T-cell (primary cell): ENCODE measurements at regions not wholly inside any gene's neighbourhood (a gene's known extent, or its start where the extent isn't known, plus 50 kb on each side); places are given as distances from the start of the nearest gene placed in this dataset.

Experiments used
- ATAC-seq, 4 experiments: fragments of 200-7000 bp in 3 of 4; fragments of 150-1000 bp in 1 of 4; cut with Tn5 transposase; replicated peaks in 1 of 4; 1 replicate in 3 of 4; 2 replicates in 1 of 4; pipeline ENCODE4 v1.10.0; 2021; ENCODE audit warnings: moderate library complexity in 3 of 4, mild to moderate bottlenecking in 2 of 4, moderate number of reproducible peaks in 1 of 4
- CTCF ChIA-PET, 2 donors: fragments of 300-600 bp; sonication (Branson Sonifier 250); formaldehyde crosslinking; loops; one replicate each; lab custom pipeline; 2022; ENCODE audit warnings: antibody characterized with exemption in 2 of 2; lab: Charles Lee
- POLR2A ChIA-PET, 2 donors: fragments of 300-600 bp; sonication (Branson Sonifier 250); formaldehyde crosslinking; loops; one replicate each; lab custom pipeline; 2022; ENCODE audit warnings: antibody characterized with exemption in 2 of 2; lab: Charles Lee
- DNase-seq, 35 experiments: peaks; one replicate each; pipeline versions ENCODE4 v3.0.0 to v3.0.0-alpha.2; 2013 to 2023
- H3K27ac ChIP-seq: one replicate; pipeline ENCODE4 v1.5.1; 2013; ENCODE audit warnings: low read length
- H3K27me3 ChIP-seq, 2 experiments: replicated peaks in 1 of 2; 1 replicate in 1 of 2; 2 replicates in 1 of 2; pipeline versions ENCODE4 v1.6.1 to v1.7.0; 2013; ENCODE audit warnings: low read length in 1 of 2, mixed read lengths in 1 of 2; ENCODE audit not compliant: control insufficient read depth in 2 of 2, insufficient read depth in 2 of 2; ENCODE audit errors: extremely low read depth in 1 of 2
- H3K36me3 ChIP-seq, 2 donors: 1 replicate in 1 of 2; 2 replicates in 1 of 2; pipeline versions ENCODE4 v1.6.1 to v1.7.0; 2013; ENCODE audit warnings: low read length in 1 of 2; ENCODE audit not compliant: control insufficient read depth in 2 of 2, insufficient read depth in 1 of 2; ENCODE audit errors: extremely low read depth in 1 of 2
- H3K4me1 ChIP-seq, 2 experiments: 1 replicate in 1 of 2; 2 replicates in 1 of 2; pipeline versions ENCODE4 v1.6.1 to v1.7.0; 2013; ENCODE audit warnings: low read length in 2 of 2, mixed read lengths in 1 of 2; ENCODE audit not compliant: insufficient read depth in 2 of 2, control insufficient read depth in 1 of 2; ENCODE audit errors: extremely low read depth in 1 of 2
- H3K4me3 ChIP-seq, 2 donors: 1 replicate in 1 of 2; 2 replicates in 1 of 2; pipeline versions ENCODE4 v1.5.1 to v1.7.0; 2013; ENCODE audit warnings: mild to moderate bottlenecking in 2 of 2, low read length in 1 of 2, moderate library complexity in 1 of 2; ENCODE audit not compliant: control insufficient read depth in 1 of 2; ENCODE audit errors: extremely low read depth in 1 of 2
- H3K9me3 ChIP-seq: 2 replicates; pipeline ENCODE4 v1.7.0; 2013
- H3K27ac Mint-ChIP-seq, 2 donors: one replicate each; pipeline ENCODE4 v1.8.0; 2020 to 2021; ENCODE audit warnings: mild to moderate bottlenecking in 2 of 2, mixed read lengths in 2 of 2
- H3K27me3 Mint-ChIP-seq, 2 donors: one replicate each; pipeline ENCODE4 v1.8.0; 2021 to 2022; ENCODE audit warnings: mixed read lengths in 2 of 2
- H3K36me3 Mint-ChIP-seq: one replicate; pipeline ENCODE4 v1.8.0; 2021; ENCODE audit warnings: mixed read lengths
- H3K4me1 Mint-ChIP-seq, 3 donors: one replicate each; pipeline ENCODE4 v1.8.0; 2020 to 2022; ENCODE audit warnings: mixed read lengths in 3 of 3, mild to moderate bottlenecking in 1 of 3
- H3K4me3 Mint-ChIP-seq, 3 donors: one replicate each; pipeline ENCODE4 v1.8.0; 2020 to 2022; ENCODE audit warnings: mild to moderate bottlenecking in 3 of 3, mixed read lengths in 3 of 3, moderate library complexity in 3 of 3
- H3K9me3 Mint-ChIP-seq, 3 donors: one replicate each; pipeline ENCODE4 v1.8.0; 2020 to 2022; ENCODE audit warnings: mixed read lengths in 3 of 3
- WGBS: methylation state at CpG from one replicate; pipeline ENCODE4 v1.1.5; 2013; ENCODE audit warnings: missing lambda C conversion rate; ENCODE audit not compliant: insufficient coverage; 5-methylcytosine and 5-hydroxymethylcytosine counted together

DNA sequence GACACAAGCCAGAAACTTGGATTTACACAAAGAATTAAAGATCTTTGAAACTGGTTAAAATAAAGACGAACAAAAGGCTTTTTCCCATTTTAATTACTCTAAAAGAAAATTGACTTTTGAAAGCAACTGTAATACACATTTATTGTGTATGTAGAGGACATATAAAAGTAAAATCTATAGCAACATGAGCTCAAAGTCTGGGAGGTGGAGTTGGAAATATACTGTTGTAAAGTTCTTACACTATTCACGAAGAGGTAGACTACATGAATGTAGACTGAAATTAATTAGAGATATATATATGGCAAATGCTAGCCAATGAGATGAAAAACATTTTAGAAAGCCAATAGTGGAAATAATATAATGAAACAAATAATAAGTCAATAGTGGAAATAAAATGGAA lies 251.0 kb downstream of the AHR start:
- Histone ChIP-seq H3K4me3 (no peak overlapping the region), H3K9me3 (no peaks in the 10 kb centered on the region), H3K4me1 (no peaks in the 10 kb centered on the region), H3K27me3 (no peaks in the 10 kb centered on the region), H3K36me3 (no peaks in the 10 kb centered on the region), H3K27ac (no peak overlapping the region)
- ChIA-PET POLR2A (interaction anchor here in 1 of 2 donors (0.7 kb wide), 1 partner anchor 223 kb away, joined by 3 read pairs; no protein-coding TSS in a partner anchor), CTCF (interaction anchor here in 1 of 2 donors (0.5 kb wide), 1 partner anchor 10 kb away, joined by 3 read pairs; no protein-coding TSS in a partner anchor)
- Mint-ChIP-seq H3K27me3 (peaks cover 5 to 6% of the 10 kb centered on the region in 2 donors), H3K9me3 (no peaks in the 10 kb centered on the region), H3K36me3 (no peaks in the 10 kb centered on the region), H3K4me1 (no peaks in the 10 kb centered on the region), H3K27ac (no peak overlapping the region), H3K4me3 (no peak overlapping the region)
- no peak for ATAC-seq
- no peak for DNase-seq
- no CpG with 5 or more reads among the region's 2 CpGs for WGBS

DNA sequence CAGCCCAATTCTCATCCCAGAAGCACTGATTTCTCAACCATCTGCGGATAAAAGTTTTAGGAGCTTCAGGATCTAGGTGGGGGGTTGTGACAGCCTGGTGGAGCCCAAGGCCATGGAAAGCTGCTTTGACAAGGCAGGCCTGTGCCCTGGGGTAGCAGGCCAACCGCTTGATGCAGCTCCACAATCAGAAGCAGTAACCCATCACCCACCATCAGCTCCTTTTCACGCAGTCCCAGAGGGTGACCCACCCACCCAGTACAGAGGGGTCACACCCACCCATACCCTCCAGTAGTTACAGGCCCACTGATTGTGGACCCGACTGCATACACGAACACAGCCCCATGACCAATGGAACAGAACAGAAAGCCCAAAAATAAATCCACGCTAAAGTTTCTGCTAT lies 253.9 kb downstream of the AHR start:
- ATAC-seq (no peak), DNase-seq (no peak)
- H3K27me3 ChIP-seq = no peaks in the 10 kb centered on the region
- H3K9me3 ChIP-seq = no peaks in the 10 kb centered on the region
- H3K4me1 ChIP-seq = no peaks in the 10 kb centered on the region
- Mint-ChIP-seq H3K4me1 (no peaks in the 10 kb centered on the region), H3K9me3 (no peaks in the 10 kb centered on the region), H3K27me3 (peaks cover 0 to 4% of the 10 kb centered on the region in 2 donors), H3K36me3 (no peaks in the 10 kb centered on the region), H3K4me3 (no peak overlapping the region), H3K27ac (no peak overlapping the region)
- ChIA-PET CTCF (no interaction called here), POLR2A (no interaction called here)
- no peak overlapping the region for H3K27ac ChIP-seq
- 83% methylated on average over 1 of the region's 6 CpGs for WGBS
- no peak overlapping the region for H3K4me3 ChIP-seq
- H3K36me3 ChIP-seq = no peaks in the 10 kb centered on the region

DNA sequence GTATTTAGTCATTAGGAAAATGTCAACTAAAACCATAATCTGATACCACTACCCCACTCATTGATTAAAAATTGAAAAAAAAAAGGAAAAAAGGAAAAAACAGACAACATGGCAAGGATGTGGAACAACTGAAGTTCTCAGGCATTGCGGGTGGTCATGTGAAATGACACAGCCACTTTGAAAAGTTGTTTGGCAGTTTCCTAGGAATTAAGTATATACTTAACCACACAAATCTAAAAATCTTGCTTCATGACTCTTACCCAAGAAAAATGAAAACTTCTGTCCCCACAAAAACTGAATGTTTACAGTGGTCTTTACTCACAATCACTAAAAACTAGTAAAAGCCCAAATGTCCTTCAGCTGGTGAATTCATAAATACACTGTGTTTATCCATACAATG lies 254.5 kb downstream of the AHR start:
- CTCF ChIA-PET = no interaction called here

DNA sequence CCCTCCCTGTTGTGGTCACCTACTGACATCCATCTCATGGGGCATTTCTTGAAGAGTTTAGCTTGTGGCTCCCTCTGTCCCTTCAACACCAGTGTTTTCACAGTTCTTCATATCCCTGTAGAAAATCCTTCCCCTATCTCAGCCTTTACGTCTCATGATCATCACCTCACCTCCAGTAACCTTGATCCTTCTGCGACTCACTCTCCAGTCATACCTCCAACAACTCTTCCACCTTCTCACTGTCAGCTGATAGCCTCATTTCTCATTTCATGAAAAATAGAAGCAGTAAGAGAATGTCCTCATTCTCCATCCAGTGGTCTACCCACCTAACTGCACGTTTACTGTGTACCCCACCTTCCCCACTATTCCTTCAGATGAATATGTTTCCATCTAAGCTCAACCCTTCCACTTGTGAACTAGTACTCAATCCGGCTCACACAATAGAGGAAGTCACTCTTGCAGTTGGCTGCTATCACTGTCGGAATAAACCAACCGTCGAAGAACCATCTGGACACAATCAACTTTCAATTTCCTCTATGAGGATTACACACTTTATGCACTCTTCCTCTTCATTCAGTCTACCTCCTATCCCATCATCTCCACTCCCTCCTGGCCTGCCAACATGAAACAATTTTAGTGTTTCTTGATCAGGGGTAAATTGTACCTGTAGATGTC lies 256.0 kb downstream of the AHR start:
- no peaks in the 10 kb centered on the region for H3K36me3 Mint-ChIP-seq
- no peak for DNase-seq
- POLR2A ChIA-PET = no interaction called here
- CTCF ChIA-PET = no interaction called here
- Histone ChIP-seq H3K36me3 (no peaks in the 10 kb centered on the region), H3K27me3 (no peaks in the 10 kb centered on the region), H3K27ac (no peak overlapping the region), H3K9me3 (no peaks in the 10 kb centered on the region), H3K4me3 (no peak overlapping the region), H3K4me1 (no peaks in the 10 kb centered on the region)
- H3K9me3 Mint-ChIP-seq = no peaks in the 10 kb centered on the region
- no peak overlapping the region for H3K27ac Mint-ChIP-seq
- no peaks in the 10 kb centered on the region for H3K4me1 Mint-ChIP-seq
- no peak for ATAC-seq
- H3K27me3 Mint-ChIP-seq = no peaks in the 10 kb centered on the region
- H3K4me3 Mint-ChIP-seq = no peak overlapping the region
- WGBS = 72% methylated on average over 6 of the region's 7 CpGs

More for the DNA sequence above, 254.5 kb downstream of the AHR start:
- H3K4me1 Mint-ChIP-seq = no peaks in the 10 kb centered on the region
- H3K4me3 ChIP-seq = no peak overlapping the region
- H3K27ac Mint-ChIP-seq = no peak overlapping the region
- DNase-seq (no peak), ATAC-seq (no peak)
- H3K9me3 Mint-ChIP-seq = no peaks in the 10 kb centered on the region
- peaks cover 0 to 1% of the 10 kb centered on the region in 2 donors for H3K27me3 Mint-ChIP-seq
- H3K27me3 ChIP-seq = no peaks in the 10 kb centered on the region
- H3K4me1 ChIP-seq = no peaks in the 10 kb centered on the region
- no peak overlapping the region for H3K27ac ChIP-seq
- POLR2A ChIA-PET = no interaction called here
- H3K36me3 ChIP-seq = no peaks in the 10 kb centered on the region
- no peaks in the 10 kb centered on the region for H3K9me3 ChIP-seq
- no peaks in the 10 kb centered on the region for H3K36me3 Mint-ChIP-seq
- H3K4me3 Mint-ChIP-seq = no peak overlapping the region
- WGBS = no CpG with 5 or more reads among the region's 1 CpG

GRCh38 chr7:17556247-17556956 lies 257.9 kb downstream of the AHR start:
- Mint-ChIP-seq H3K4me3 (no peak overlapping the region), H3K9me3 (no peaks in the 10 kb centered on the region), H3K4me1 (no peaks in the 10 kb centered on the region), H3K27ac (no peak overlapping the region), H3K36me3 (no peaks in the 10 kb centered on the region), H3K27me3 (peaks cover 0 to 4% of the 10 kb centered on the region in 2 donors)
- no CpG with 5 or more reads among the region's 1 CpG for WGBS
- Histone ChIP-seq H3K4me3 (no peak overlapping the region), H3K27me3 (no peaks in the 10 kb centered on the region), H3K9me3 (no peaks in the 10 kb centered on the region), H3K27ac (no peak overlapping the region), H3K4me1 (no peaks in the 10 kb centered on the region), H3K36me3 (no peaks in the 10 kb centered on the region)
- ATAC-seq = no peak
- no peak for DNase-seq
- CTCF ChIA-PET = no interaction called here
- POLR2A ChIA-PET = no interaction called here

GRCh38 chr7:17557251-17557671 lies 258.8 kb downstream of the AHR start:
- Histone ChIP-seq H3K9me3 (no peaks in the 10 kb centered on the region), H3K27me3 (no peaks in the 10 kb centered on the region), H3K36me3 (no peaks in the 10 kb centered on the region), H3K27ac (no peak overlapping the region), H3K4me3 (no peak overlapping the region), H3K4me1 (no peaks in the 10 kb centered on the region)
- ChIA-PET POLR2A (no interaction called here), CTCF (no interaction called here)
- H3K4me1 Mint-ChIP-seq = no peaks in the 10 kb centered on the region
- H3K4me3 Mint-ChIP-seq = no peak overlapping the region
- H3K27me3 Mint-ChIP-seq = peaks cover 0 to 4% of the 10 kb centered on the region in 2 donors
- ATAC-seq (no peak), DNase-seq (no peak)
- H3K27ac Mint-ChIP-seq = no peak overlapping the region
- no peaks in the 10 kb centered on the region for H3K36me3 Mint-ChIP-seq
- no peaks in the 10 kb centered on the region for H3K9me3 Mint-ChIP-seq
- WGBS = 100% methylated on average over 1 of the region's 1 CpG
